ENCODE measurements at regions not wholly inside any gene's neighbourhood (a gene's known extent, or its start where the extent isn't known, plus 50 kb on each side); places are given as distances from the start of the nearest gene placed in this dataset.

GRCh38 chr9:126152622-126153362 is 173.8 kb upstream of the MVB12B start:
- no peak for DNase-seq (ENCODE audit: low read depth)

- no peak for DNase-seq (ENCODE audit: low read depth)
Observed at GRCh38 chr9:126153382-126153781, 173.2 kb upstream of the MVB12B start.

- DNase-seq (ENCODE audit: low read depth), result no peak
Observed at GRCh38 chr9:126154182-126154827, 172.3 kb upstream of the MVB12B start.

- no peak for DNase-seq (ENCODE audit: low read depth)
Observed at GRCh38 chr9:126154869-126155268, 171.8 kb upstream of the MVB12B start.

GRCh38 chr9:126155756-126156664 is 170.6 kb upstream of the MVB12B start:
- DNase-seq (ENCODE audit: low read depth), result no peak

- DNase-seq (ENCODE audit: low read depth), result no peak
Observed at GRCh38 chr9:126156898-126157297, 169.7 kb upstream of the MVB12B start.

GRCh38 chr9:126157423-126157822 is 169.2 kb upstream of the MVB12B start:
- no peak for DNase-seq (ENCODE audit: low read depth)

- DNase-seq (ENCODE audit: low read depth), result no peak
Observed at GRCh38 chr9:126157826-126158587, 168.6 kb upstream of the MVB12B start.

GRCh38 chr9:126158588-126159429 is 167.8 kb upstream of the MVB12B start:
- DNase-seq (ENCODE audit: low read depth), result no peak

- no peak for DNase-seq (ENCODE audit: low read depth)
Observed at GRCh38 chr9:126159430-126160060, 167.1 kb upstream of the MVB12B start.

GRCh38 chr9:126160067-126160853 is 166.4 kb upstream of the MVB12B start:
- DNase-seq (ENCODE audit: low read depth), result no peak

- no peak for DNase-seq (ENCODE audit: low read depth)
Observed at GRCh38 chr9:126160854-126161329, 165.7 kb upstream of the MVB12B start.

GRCh38 chr9:126162611-126163381 is 163.8 kb upstream of the MVB12B start:
- no peak for DNase-seq (ENCODE audit: low read depth)

- DNase-seq (ENCODE audit: low read depth), result no peak
Observed at GRCh38 chr9:126164796-126165525, 161.7 kb upstream of the MVB12B start.

GRCh38 chr9:126165755-126166154 is 160.9 kb upstream of the MVB12B start:
- no peak for DNase-seq (ENCODE audit: low read depth)

GRCh38 chr9:126166291-126166690 is 160.3 kb upstream of the MVB12B start:
- DNase-seq (ENCODE audit: low read depth), result no peak

GRCh38 chr9:126166866-126167265 is 159.8 kb upstream of the MVB12B start:
- no peak for DNase-seq (ENCODE audit: low read depth)

GRCh38 chr9:126169736-126170135 is 156.9 kb upstream of the MVB12B start:
- no peak for DNase-seq (ENCODE audit: low read depth)
